Lung (tissue), 11 donors: ENCODE measurements at regions not wholly inside any gene's neighbourhood (a gene's known extent, or its start where the extent isn't known, plus 50 kb on each side); places are given as distances from the start of the nearest gene placed in this dataset.

Experiments
- ATAC-seq: fragments of 200-7000 bp; cut with Tn5 transposase; one replicate; pipeline ENCODE4 v1.9.1; 2020; ENCODE audit warnings: moderate number of reproducible peaks; ENCODE audit not compliant: insufficient read depth, low FRiP score
- DNase-seq, 3 donors: peaks; one replicate each; pipeline ENCODE4 v3.0.0-alpha.2; 2013 to 2017
- H3K27ac ChIP-seq, 2 donors: one replicate each; pipeline ENCODE4 v1.5.1; 2013; ENCODE audit warnings: mild to moderate bottlenecking in 2 of 2, moderate library complexity in 2 of 2, control low read depth in 1 of 2, inconsistent platforms in 1 of 2, low read depth in 1 of 2, low read length in 1 of 2
- H3K27me3 ChIP-seq, 3 donors: one replicate each; pipeline ENCODE4 v1.5.1; 2013; ENCODE audit warnings: low read length in 2 of 3; ENCODE audit not compliant: control insufficient read depth in 3 of 3, insufficient read depth in 3 of 3
- H3K36me3 ChIP-seq, 4 donors: one replicate each; pipeline ENCODE4 v1.5.1; 2013; ENCODE audit warnings: low read length in 4 of 4, mild to moderate bottlenecking in 1 of 4, moderate library complexity in 1 of 4; ENCODE audit not compliant: control insufficient read depth in 4 of 4, insufficient read depth in 4 of 4
- H3K4me1 ChIP-seq, 5 donors: one replicate each; pipeline ENCODE4 v1.5.1; 2013; ENCODE audit warnings: low read length in 5 of 5, mild to moderate bottlenecking in 2 of 5, moderate library complexity in 1 of 5; ENCODE audit not compliant: control insufficient read depth in 5 of 5, insufficient read depth in 5 of 5
- H3K4me3 ChIP-seq: one replicate; pipeline ENCODE4 v1.5.1; 2013; ENCODE audit warnings: mild to moderate bottlenecking, control low read depth, moderate library complexity
- H3K9ac ChIP-seq, 2 donors: one replicate each; pipeline ENCODE4 v1.5.1; 2013; ENCODE audit warnings: low read length in 2 of 2, control low read depth in 1 of 2; ENCODE audit not compliant: insufficient read depth in 1 of 2
- H3K9me3 ChIP-seq, 4 donors: one replicate each; pipeline ENCODE4 v1.5.1; 2013; ENCODE audit warnings: low read length in 3 of 4, mild to moderate bottlenecking in 1 of 4, moderate library complexity in 1 of 4; ENCODE audit not compliant: control insufficient read depth in 4 of 4, insufficient read depth in 3 of 4
- CTCF ChIP-seq: IDR thresholded peaks from 2 replicates; pipeline ENCODE4 v1.5.1; 2012; ENCODE audit warnings: mild to moderate bottlenecking; ENCODE audit errors: control extremely low read depth, extremely low read depth
- WGBS, 2 donors: extraction: QIAGEN DNeasy Blood & Tissue Kit; methylation state at CpG; one replicate each; pipeline ENCODE4 v1.1.7; 2013; 5-methylcytosine and 5-hydroxymethylcytosine counted together
- donor health status: control.
- donor health status: control.
- donor health status: Bipolar disorder and iron deficiency.
- donor health status: healthy.
- donor health status: DM: yes; HTN: yes; CAD: no.

- H3K9ac ChIP-seq = no peak overlapping the region
- no peak overlapping the region for H3K27ac ChIP-seq
- no peaks in the 10 kb centered on the region for H3K36me3 ChIP-seq
- ATAC-seq (no peak), DNase-seq (no peak)
- H3K9me3 ChIP-seq = no peaks in the 10 kb centered on the region
- no peaks in the 10 kb centered on the region for H3K27me3 ChIP-seq
- no peak overlapping the region for H3K4me3 ChIP-seq
- no peak for TF ChIP-seq CTCF
- WGBS, 2 donors = 85 to 87% methylated on average over 1 of the region's 1 CpG
- H3K4me1 ChIP-seq = no peaks in the 10 kb centered on the region
Measured at GRCh38 chr17:53496356-53496755, 326.4 kb upstream of the KIF2B start.

- Histone ChIP-seq H3K9me3 (peaks cover 0 to 2% (median 0%) of the 10 kb centered on the region in 4 donors), H3K27me3 (no peaks in the 10 kb centered on the region), H3K9ac (no peak overlapping the region), H3K4me1 (no peaks in the 10 kb centered on the region), H3K27ac (no peak overlapping the region), H3K36me3 (no peaks in the 10 kb centered on the region), H3K4me3 (no peak overlapping the region)
- no peak for ATAC-seq
- 65 to 66% methylated on average over 3 of the region's 3 CpGs for WGBS, 2 donors
- no peak for TF ChIP-seq CTCF
- no peak for DNase-seq
Measured at GRCh38 chr17:53492532-53492931, 330.2 kb upstream of the KIF2B start.

- Histone ChIP-seq H3K9me3 (peaks cover 0 to 2% (median 0%) of the 10 kb centered on the region in 4 donors), H3K27me3 (no peaks in the 10 kb centered on the region), H3K4me3 (no peak overlapping the region), H3K9ac (no peak overlapping the region), H3K4me1 (no peaks in the 10 kb centered on the region), H3K27ac (no peak overlapping the region), H3K36me3 (no peaks in the 10 kb centered on the region)
- TF ChIP-seq CTCF = no peak
- DNase-seq = no peak
- no peak for ATAC-seq
Measured at GRCh38 chr17:53490447-53490968, 332.2 kb upstream of the KIF2B start.

GRCh38 chr17:53483704-53484103 is 339.0 kb upstream of the KIF2B start:
- H3K4me1 ChIP-seq = no peaks in the 10 kb centered on the region
- 40 to 73% methylated on average over 1 of the region's 1 CpG for WGBS, 2 donors
- H3K9me3 ChIP-seq = peaks cover 0 to 3% (median 0%) of the 10 kb centered on the region in 4 donors
- H3K27ac ChIP-seq = no peak overlapping the region
- TF ChIP-seq CTCF = no peak
- H3K36me3 ChIP-seq = no peaks in the 10 kb centered on the region
- ATAC-seq (no peak), DNase-seq (no peak)
- no peak overlapping the region for H3K9ac ChIP-seq
- no peaks in the 10 kb centered on the region for H3K27me3 ChIP-seq
- no peak overlapping the region for H3K4me3 ChIP-seq
